Activated naive CD8-positive, alpha-beta T cell treated with anti-CD3 and anti-CD28 coated beads for 36 hours (primary cell): ENCODE measurements at regions not wholly inside any gene's neighbourhood (a gene's known extent, or its start where the extent isn't known, plus 50 kb on each side); places are given as distances from the start of the nearest gene placed in this dataset.
"Not testable (repeated sequence)": the region's sequence is repeated elsewhere in the genome, so short reads cannot be mapped to it uniquely, and the experiment has no call there.

ENCODE experiments used
- DNase-seq: peaks from one replicate; pipeline ENCODE4 v3.0.0; 2021
- H3K27ac Mint-ChIP-seq: one replicate; pipeline ENCODE4 v1.8.0; 2022; ENCODE audit warnings: mild to moderate bottlenecking, moderate library complexity, mixed read lengths
- H3K27me3 Mint-ChIP-seq: one replicate; pipeline ENCODE4 v1.8.0; 2022; ENCODE audit warnings: mild to moderate bottlenecking, mixed read lengths
- H3K36me3 Mint-ChIP-seq: one replicate; pipeline ENCODE4 v1.8.0; 2021; ENCODE audit warnings: mild to moderate bottlenecking, mixed read lengths
- H3K4me1 Mint-ChIP-seq: one replicate; pipeline ENCODE4 v1.8.0; 2021; ENCODE audit warnings: mixed read lengths
- H3K4me3 Mint-ChIP-seq: one replicate; pipeline ENCODE4 v1.8.0; 2022; ENCODE audit warnings: mild to moderate bottlenecking, moderate library complexity, mixed read lengths
- H3K9me3 Mint-ChIP-seq: one replicate; pipeline ENCODE4 v1.8.0; 2022; ENCODE audit warnings: mixed read lengths

DNA sequence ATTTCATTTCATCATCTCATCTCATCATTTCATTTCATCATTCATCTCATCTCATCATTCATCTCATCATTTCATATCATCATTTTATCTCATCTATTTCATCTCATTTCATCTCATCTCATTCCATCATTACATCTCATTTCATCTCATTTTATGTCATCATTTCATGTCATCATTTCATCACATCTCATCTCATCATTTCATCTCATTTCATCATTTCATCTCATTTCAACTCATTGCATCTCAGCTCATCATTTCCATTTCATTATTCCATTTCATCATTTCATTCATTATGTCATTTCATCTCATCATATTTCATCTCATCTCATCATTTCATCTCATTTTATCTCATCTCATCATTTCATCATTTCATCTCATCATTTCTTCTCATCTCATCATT lies 1851.9 kb downstream of the SPATA31A7 start:
- H3K27me3 Mint-ChIP-seq, DNase-seq, H3K9me3 Mint-ChIP-seq, H3K36me3 Mint-ChIP-seq, H3K4me3 Mint-ChIP-seq, H3K4me1 Mint-ChIP-seq: not testable (repeated sequence)
- H3K27ac Mint-ChIP-seq, result peak overlapping the region; percentile 55
